A549 (cell line): ENCODE measurements at regions not wholly inside any gene's neighbourhood (a gene's known extent, or its start where the extent isn't known, plus 50 kb on each side); places are given as distances from the start of the nearest gene placed in this dataset.

Source experiments
- ATAC-seq, 2 experiments: fragments of 200-7000 bp in 1 of 2; fragments of >200 bp in 1 of 2; cut with Nextera tagmentation in 1 of 2; cut with Tn5 transposase in 1 of 2; 3 replicates each; pipeline versions ENCODE4 v1.8.0 to v1.9.1; 2018 to 2020; ENCODE audit warnings: mild to moderate bottlenecking in 1 of 2, moderate library complexity in 1 of 2
- CTCF ChIA-PET: fragments of 300-600 bp; sonication (Branson Sonifier 250); formaldehyde crosslinking; extraction: SDS; loops from one replicate; lab custom pipeline; 2021; ENCODE audit warnings: antibody characterized with exemption, inconsistent platforms; lab: Yijun Ruan, JAX
- POLR2A ChIA-PET: fragments of 350-600 bp; formaldehyde crosslinking; extraction: SDS; loops from one replicate; lab custom pipeline; 2021; ENCODE audit warnings: antibody characterized with exemption, inconsistent platforms; lab: Yijun Ruan, JAX
- DNase-seq, 2 experiments: peaks; one replicate each; pipeline versions ENCODE4 v3.0.0 to v3.0.0-alpha.2; 2011 to 2016; ENCODE audit warnings: low read depth in 1 of 2, low spot score in 1 of 2
- FAIRE-seq: peaks from 2 replicates; lab custom pipeline; 2011; peaks lifted over from hg19 to GRCh38; lab: Jason Lieb, UNC
- H3K27ac ChIP-seq, 2 experiments: fragments of >200 bp; sonication (Bioruptor Twin); formaldehyde crosslinking; 3 replicates each; pipeline ENCODE4 v1.5.1; 2016 to 2017
- H3K4me1 ChIP-seq: fragments of >200 bp; sonication (Bioruptor Twin); formaldehyde crosslinking; 3 replicates; pipeline ENCODE4 v1.6.1; 2016
- H3K4me2 ChIP-seq: fragments of >200 bp; sonication (Bioruptor Twin); formaldehyde crosslinking; 3 replicates; pipeline ENCODE4 v1.6.1; 2016
- H3K4me3 ChIP-seq: fragments of >200 bp; sonication (Bioruptor Twin); formaldehyde crosslinking; 3 replicates; pipeline ENCODE4 v1.5.1; 2016
- H3K9me3 ChIP-seq: fragments of >200 bp; sonication (Bioruptor Twin); formaldehyde crosslinking; 3 replicates; pipeline ENCODE4 v1.6.1; 2016
- CBX8 ChIP-seq: fragments of 200-600 bp; sonication (generic); IDR thresholded peaks from 2 replicates; pipeline ENCODE4 v1.6.1; 2016
- CEBPB ChIP-seq, 2 experiments: fragments of >200 bp in 1 of 2; sonication (Bioruptor Twin) in 1 of 2; formaldehyde crosslinking in 1 of 2; IDR thresholded peaks; 2 replicates each; pipeline ENCODE4 v1.6.1; 2012 to 2016
- CHD4 ChIP-seq: fragments of 200-600 bp; sonication (generic); IDR thresholded peaks from 2 replicates; pipeline ENCODE4 v1.6.1; 2016; ENCODE audit warnings: antibody characterized with exemption, mild to moderate bottlenecking, borderline replicate concordance
- E2F6 ChIP-seq: IDR thresholded peaks from 2 replicates; pipeline ENCODE4 v1.6.1; 2012; ENCODE audit warnings: low read depth, borderline replicate concordance
- FOSL2 ChIP-seq, 2 experiments: fragments of 450-650 bp in 1 of 2; fragments of >200 bp in 1 of 2; sonication (Bioruptor Twin) in 1 of 2; formaldehyde crosslinking; IDR thresholded peaks; 2 replicates each; pipeline versions ENCODE4 v1.5.0 to v1.6.1; 2016 to 2020; ENCODE audit warnings: mild to moderate bottlenecking in 1 of 2, moderate library complexity in 1 of 2
- HDAC2 ChIP-seq: fragments of 200-600 bp; sonication (generic); IDR thresholded peaks from 2 replicates; pipeline ENCODE4 v1.6.1; 2016
- JUN ChIP-seq, 2 experiments: fragments of >200 bp; sonication (Bioruptor Twin); formaldehyde crosslinking; IDR thresholded peaks; 2 replicates in 1 of 2; 3 replicates in 1 of 2; pipeline ENCODE4 v1.6.1; 2016 to 2017
- JUNB ChIP-seq: fragments of >200 bp; sonication (Bioruptor Twin); formaldehyde crosslinking; IDR thresholded peaks from 2 replicates; pipeline ENCODE4 v1.6.1; 2016
- NFE2L2 ChIP-seq: fragments of 150-350 bp; conservative IDR thresholded peaks from 2 replicates; pipeline ENCODE4 v1.6.1; 2014; ENCODE audit warnings: low read length
- NR3C1 ChIP-seq: fragments of >200 bp; sonication (Bioruptor Twin); formaldehyde crosslinking; IDR thresholded peaks from 3 replicates; pipeline ENCODE4 v1.6.1; 2017
- RNF2 ChIP-seq: fragments of 200-600 bp; sonication (generic); IDR thresholded peaks from 2 replicates; pipeline ENCODE4 v1.6.1; 2016; ENCODE audit warnings: low read depth, mild to moderate bottlenecking, antibody characterized with exemption, moderate library complexity, borderline replicate concordance
- SMC3 ChIP-seq: fragments of >200 bp; sonication (Bioruptor Twin); formaldehyde crosslinking; IDR thresholded peaks from 3 replicates; pipeline ENCODE4 v1.6.1; 2018; ENCODE audit warnings: inconsistent platforms
- SREBF2 ChIP-seq: fragments of 450-650 bp; IDR thresholded peaks from 2 replicates; pipeline ENCODE4 v1.6.1; 2014; ENCODE audit warnings: mild to moderate bottlenecking, moderate library complexity
- TP53 ChIP-seq: fragments of 250-450 bp; sonication (Bioruptor Pico); IDR thresholded peaks from 2 replicates; pipeline ENCODE4 v1.5.0; 2021; ENCODE audit warnings: mild to moderate bottlenecking, moderate library complexity
- ZFP36 ChIP-seq: fragments of 450-650 bp; IDR thresholded peaks from 2 replicates; pipeline ENCODE4 v1.6.1; 2014; ENCODE audit warnings: borderline replicate concordance; ENCODE audit not compliant: partially characterized antibody
- ZSCAN20 ChIP-seq: fragments of 250-450 bp; sonication (Bioruptor Pico); IDR thresholded peaks from 2 replicates; pipeline ENCODE4 v1.8.0; 2022; ENCODE audit warnings: mild to moderate bottlenecking, moderate library complexity
- WGBS: methylation state at CpG from one replicate; pipeline ENCODE4 v1.1.6; 2017; ENCODE audit errors: missing lambda C conversion rate; 5-methylcytosine and 5-hydroxymethylcytosine counted together
- TF ChIP-seq, protein P1 (sequence below): fragments of 150-350 bp; IDR thresholded peaks from 2 replicates; pipeline ENCODE4 v1.6.1; 2014; ENCODE audit warnings: low read depth, mild to moderate bottlenecking, low read length
- TF ChIP-seq, protein P2 (sequence below): fragments of >200 bp; sonication (Bioruptor Twin); formaldehyde crosslinking; IDR thresholded peaks from 3 replicates; pipeline ENCODE4 v1.6.1; 2016
- TF ChIP-seq, protein P3 (sequence below): fragments of 250-450 bp; sonication (Bioruptor Pico); IDR thresholded peaks from 2 replicates; pipeline ENCODE4 v1.5.0; 2021; ENCODE audit warnings: mild to moderate bottlenecking, moderate library complexity, borderline replicate concordance
- TF ChIP-seq, protein P4 (sequence below): IDR thresholded peaks from 2 replicates; pipeline ENCODE4 v1.6.1; 2012
- TF ChIP-seq, protein P5 (sequence below): fragments of 250-450 bp; sonication (Bioruptor Pico); IDR thresholded peaks from 2 replicates; pipeline ENCODE4 v1.5.0; 2020; ENCODE audit warnings: low read depth, mild to moderate bottlenecking, moderate library complexity

GRCh38 chr13:64793131-64793530, 2437.0 kb downstream of the PCDH9 start:
- Histone ChIP-seq H3K27ac (no peak overlapping the region), H3K4me2 (no peak overlapping the region), H3K9me3 (no peaks in the 10 kb centered on the region), H3K4me3 (no peak overlapping the region), H3K4me1 (no peaks in the 10 kb centered on the region)
- DNase-seq, result no peak
- TF ChIP-seq, protein P1, sequence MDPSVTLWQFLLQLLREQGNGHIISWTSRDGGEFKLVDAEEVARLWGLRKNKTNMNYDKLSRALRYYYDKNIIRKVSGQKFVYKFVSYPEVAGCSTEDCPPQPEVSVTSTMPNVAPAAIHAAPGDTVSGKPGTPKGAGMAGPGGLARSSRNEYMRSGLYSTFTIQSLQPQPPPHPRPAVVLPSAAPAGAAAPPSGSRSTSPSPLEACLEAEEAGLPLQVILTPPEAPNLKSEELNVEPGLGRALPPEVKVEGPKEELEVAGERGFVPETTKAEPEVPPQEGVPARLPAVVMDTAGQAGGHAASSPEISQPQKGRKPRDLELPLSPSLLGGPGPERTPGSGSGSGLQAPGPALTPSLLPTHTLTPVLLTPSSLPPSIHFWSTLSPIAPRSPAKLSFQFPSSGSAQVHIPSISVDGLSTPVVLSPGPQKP, result no peak
- TF ChIP-seq TP53 (CRISPR knock-in tag) (no peak), ZSCAN20 (no peak), E2F6 (no peak)
- CTCF ChIA-PET, result no interaction called here
- 52% methylated on average over 3 of the region's 3 CpGs for WGBS
- POLR2A ChIA-PET, result no interaction called here
- ATAC-seq, result no peak
- FAIRE-seq, result no peak

- DNase-seq (no peak), ATAC-seq (no peak), FAIRE-seq (no peak)
- no peaks in the 10 kb centered on the region for H3K4me1 ChIP-seq
- H3K4me3 ChIP-seq, result no peak overlapping the region
- ChIA-PET POLR2A (no interaction called here), CTCF (no interaction called here)
- no peaks in the 10 kb centered on the region for H3K9me3 ChIP-seq
- H3K27ac ChIP-seq, result no peak overlapping the region
- TF ChIP-seq CHD4 (no peak), JUNB (no peak), JUN (IDR thresholded peaks at IDR 0.05) (no peak), NFE2L2 (no peak), HDAC2 (no peak), FOSL2 (IDR thresholded peaks at IDR 0.05) (no peak), FOSL2 (CRISPR knock-in tag; IDR thresholded peaks at IDR 0.05) (no peak), SMC3 (no peak), CEBPB (IDR thresholded peaks at IDR 0.05) (no peak), NR3C1 (no peak), RNF2 (no peak), SREBF2 (no peak), ZFP36 (no peak), CBX8 (no peak)
- TF ChIP-seq, protein P2, sequence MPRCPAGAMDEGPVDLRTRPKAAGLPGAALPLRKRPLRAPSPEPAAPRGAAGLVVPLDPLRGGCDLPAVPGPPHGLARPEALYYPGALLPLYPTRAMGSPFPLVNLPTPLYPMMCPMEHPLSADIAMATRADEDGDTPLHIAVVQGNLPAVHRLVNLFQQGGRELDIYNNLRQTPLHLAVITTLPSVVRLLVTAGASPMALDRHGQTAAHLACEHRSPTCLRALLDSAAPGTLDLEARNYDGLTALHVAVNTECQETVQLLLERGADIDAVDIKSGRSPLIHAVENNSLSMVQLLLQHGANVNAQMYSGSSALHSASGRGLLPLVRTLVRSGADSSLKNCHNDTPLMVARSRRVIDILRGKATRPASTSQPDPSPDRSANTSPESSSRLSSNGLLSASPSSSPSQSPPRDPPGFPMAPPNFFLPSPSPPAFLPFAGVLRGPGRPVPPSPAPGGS, result no peak
- TF ChIP-seq, protein P3, sequence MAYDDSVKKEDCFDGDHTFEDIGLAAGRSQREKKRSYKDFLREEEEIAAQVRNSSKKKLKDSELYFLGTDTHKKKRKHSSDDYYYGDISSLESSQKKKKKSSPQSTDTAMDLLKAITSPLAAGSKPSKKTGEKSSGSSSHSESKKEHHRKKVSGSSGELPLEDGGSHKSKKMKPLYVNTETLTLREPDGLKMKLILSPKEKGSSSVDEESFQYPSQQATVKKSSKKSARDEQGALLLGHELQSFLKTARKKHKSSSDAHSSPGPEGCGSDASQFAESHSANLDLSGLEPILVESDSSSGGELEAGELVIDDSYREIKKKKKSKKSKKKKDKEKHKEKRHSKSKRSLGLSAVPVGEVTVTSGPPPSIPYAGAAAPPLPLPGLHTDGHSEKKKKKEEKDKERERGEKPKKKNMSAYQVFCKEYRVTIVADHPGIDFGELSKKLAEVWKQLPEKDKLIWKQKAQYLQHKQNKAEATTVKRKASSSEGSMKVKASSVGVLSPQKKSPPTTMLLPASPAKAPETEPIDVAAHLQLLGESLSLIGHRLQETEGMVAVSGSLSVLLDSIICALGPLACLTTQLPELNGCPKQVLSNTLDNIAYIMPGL (CRISPR knock-in tag), result no peak
- TF ChIP-seq, protein P4, sequence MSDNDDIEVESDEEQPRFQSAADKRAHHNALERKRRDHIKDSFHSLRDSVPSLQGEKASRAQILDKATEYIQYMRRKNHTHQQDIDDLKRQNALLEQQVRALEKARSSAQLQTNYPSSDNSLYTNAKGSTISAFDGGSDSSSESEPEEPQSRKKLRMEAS, result no peak
- TF ChIP-seq, protein P5, sequence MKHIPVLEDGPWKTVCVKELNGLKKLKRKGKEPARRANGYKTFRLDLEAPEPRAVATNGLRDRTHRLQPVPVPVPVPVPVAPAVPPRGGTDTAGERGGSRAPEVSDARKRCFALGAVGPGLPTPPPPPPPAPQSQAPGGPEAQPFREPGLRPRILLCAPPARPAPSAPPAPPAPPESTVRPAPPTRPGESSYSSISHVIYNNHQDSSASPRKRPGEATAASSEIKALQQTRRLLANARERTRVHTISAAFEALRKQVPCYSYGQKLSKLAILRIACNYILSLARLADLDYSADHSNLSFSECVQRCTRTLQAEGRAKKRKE, result no peak
- WGBS, result 78% methylated on average over 4 of the region's 4 CpGs
- no peak overlapping the region for H3K4me2 ChIP-seq
These were observed 2438.8 kb downstream of the PCDH9 start for GRCh38 chr13:64791373-64791772.
